WTC11 (cell line): ENCODE measurements at regions not wholly inside any gene's neighbourhood (a gene's known extent, or its start where the extent isn't known, plus 50 kb on each side); places are given as distances from the start of the nearest gene placed in this dataset.

ENCODE experiments used
- ATAC-seq: fragments of 200-7000 bp; cut with Tn5 transposase; 2 replicates; pipeline ENCODE4 v1.10.0; 2021; ENCODE audit warnings: mild to moderate bottlenecking, moderate library complexity
- CTCF ChIA-PET: fragments of 300-600 bp; sonication (Branson Sonifier 250); formaldehyde crosslinking; loops from one replicate; lab custom pipeline; 2021; ENCODE audit warnings: antibody characterized with exemption; lab: Charles Lee
- POLR2A ChIA-PET: fragments of 350-600 bp; sonication (Branson Sonifier 250); formaldehyde crosslinking; loops from one replicate; lab custom pipeline; 2021; ENCODE audit warnings: antibody characterized with exemption; lab: Charles Lee
- DNase-seq: peaks from one replicate; pipeline ENCODE4 v3.0.0; 2021; ENCODE audit warnings: low spot score
- H3K27ac Mint-ChIP-seq: 2 replicates; pipeline ENCODE4 v1.8.0; 2021; ENCODE audit warnings: mixed read lengths
- H3K27me3 Mint-ChIP-seq: 2 replicates; pipeline ENCODE4 v1.8.0; 2021; ENCODE audit warnings: low read depth, mild to moderate bottlenecking, moderate library complexity, mixed read lengths
- H3K36me3 Mint-ChIP-seq: 2 replicates; pipeline ENCODE4 v1.8.0; 2021; ENCODE audit warnings: mixed read lengths
- H3K4me1 Mint-ChIP-seq: 2 replicates; pipeline ENCODE4 v1.8.0; 2022; ENCODE audit warnings: mixed read lengths
- H3K4me3 Mint-ChIP-seq: 2 replicates; pipeline ENCODE4 v1.8.0; 2021; ENCODE audit warnings: mild to moderate bottlenecking, moderate library complexity, mixed read lengths
- H3K9me3 Mint-ChIP-seq: 2 replicates; pipeline ENCODE4 v1.8.0; 2021; ENCODE audit warnings: mixed read lengths
- CTCF ChIP-seq: fragments of 200-600 bp; IDR thresholded peaks from 2 replicates; pipeline ENCODE4 v1.8.0; 2022; ENCODE audit warnings: antibody characterized with exemption
- E2F4 ChIP-seq: sonication (generic); formaldehyde crosslinking; IDR thresholded peaks from 2 replicates; pipeline ENCODE4 v1.8.1; 2022; ENCODE audit warnings: low read depth, mild to moderate bottlenecking, moderate library complexity, missing genetic modification reagents, borderline replicate concordance
- EMX1 ChIP-seq: fragments of 250-450 bp; sonication (Bioruptor Pico); IDR thresholded peaks from 2 replicates; pipeline ENCODE4 v1.8.0; 2021; ENCODE audit warnings: mild to moderate bottlenecking
- FOXK1 ChIP-seq: sonication (generic); formaldehyde crosslinking; IDR thresholded peaks from 2 replicates; pipeline ENCODE4 v1.8.0; 2022; ENCODE audit warnings: mild to moderate bottlenecking, moderate library complexity, missing genetic modification reagents
- GABPB1 ChIP-seq: sonication (generic); formaldehyde crosslinking; IDR thresholded peaks from 2 replicates; pipeline ENCODE4 v1.8.1; 2023; ENCODE audit warnings: mild to moderate bottlenecking, missing genetic modification reagents
- JAZF1 ChIP-seq: fragments of 250-450 bp; sonication (Bioruptor Pico); IDR thresholded peaks from 2 replicates; pipeline ENCODE4 v1.9.0; 2021; ENCODE audit warnings: moderate library complexity, mild to moderate bottlenecking, inconsistent platforms
- OVOL2 ChIP-seq: fragments of 250-450 bp; sonication (Bioruptor Pico); IDR thresholded peaks from 2 replicates; pipeline ENCODE4 v1.9.0; 2021; ENCODE audit warnings: mild to moderate bottlenecking, borderline replicate concordance
- TP53 ChIP-seq: sonication (generic); formaldehyde crosslinking; IDR thresholded peaks from 2 replicates; pipeline ENCODE4 v1.8.1; 2023; ENCODE audit warnings: mild to moderate bottlenecking, missing genetic modification reagents
- ZNF317 ChIP-seq: sonication (generic); formaldehyde crosslinking; IDR thresholded peaks from 2 replicates; pipeline ENCODE4 v1.8.1; 2023; ENCODE audit warnings: low read depth, mild to moderate bottlenecking, moderate library complexity, missing genetic modification reagents, borderline replicate concordance
- ZNF423 ChIP-seq: fragments of 250-450 bp; sonication (Bioruptor Pico); IDR thresholded peaks from 2 replicates; pipeline ENCODE4 v2.1.2; 2022; ENCODE audit warnings: mild to moderate bottlenecking, moderate library complexity
- ZNF512 ChIP-seq: sonication (generic); formaldehyde crosslinking; IDR thresholded peaks from 2 replicates; pipeline ENCODE4 v1.8.1; 2022; ENCODE audit warnings: missing genetic modification reagents, borderline replicate concordance
- ZNF671 ChIP-seq: fragments of 250-450 bp; sonication (Bioruptor Pico); IDR thresholded peaks from 2 replicates; pipeline ENCODE4 v1.8.0; 2021; ENCODE audit warnings: mild to moderate bottlenecking
- TF ChIP-seq, protein P1 (sequence below): sonication (generic); formaldehyde crosslinking; IDR thresholded peaks from 2 replicates; pipeline ENCODE4 v1.8.0; 2023; ENCODE audit warnings: missing genetic modification reagents, mild to moderate bottlenecking, borderline replicate concordance
- TF ChIP-seq, protein P2 (sequence below): sonication (generic); formaldehyde crosslinking; IDR thresholded peaks from 2 replicates; pipeline ENCODE4 v1.8.0; 2023; ENCODE audit warnings: missing genetic modification reagents
- TF ChIP-seq, protein P3 (sequence below): sonication (generic); formaldehyde crosslinking; IDR thresholded peaks from 2 replicates; pipeline ENCODE4 v1.8.1; 2022; ENCODE audit warnings: mild to moderate bottlenecking, moderate library complexity, missing genetic modification reagents

DNA sequence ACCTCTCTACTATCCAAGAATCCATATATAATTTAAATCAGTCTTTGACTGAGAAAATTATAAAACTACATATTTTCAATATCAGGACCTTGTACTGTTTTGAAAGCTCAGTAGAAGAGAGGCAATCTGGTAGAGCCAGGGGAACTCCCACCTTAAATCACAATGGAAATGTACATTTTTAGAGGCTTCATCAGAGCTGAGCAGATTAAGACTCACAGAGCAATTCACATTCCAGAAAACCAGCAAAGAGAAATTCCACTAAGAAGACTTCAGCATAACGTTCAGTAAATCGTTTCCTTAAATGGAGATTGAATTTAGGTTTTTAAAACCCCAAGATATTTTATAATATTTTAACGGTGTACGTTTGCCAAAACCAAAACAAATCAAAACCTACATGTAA, 227.8 kb upstream of the TRPM3 start (continued):
- TF ChIP-seq, protein P1, sequence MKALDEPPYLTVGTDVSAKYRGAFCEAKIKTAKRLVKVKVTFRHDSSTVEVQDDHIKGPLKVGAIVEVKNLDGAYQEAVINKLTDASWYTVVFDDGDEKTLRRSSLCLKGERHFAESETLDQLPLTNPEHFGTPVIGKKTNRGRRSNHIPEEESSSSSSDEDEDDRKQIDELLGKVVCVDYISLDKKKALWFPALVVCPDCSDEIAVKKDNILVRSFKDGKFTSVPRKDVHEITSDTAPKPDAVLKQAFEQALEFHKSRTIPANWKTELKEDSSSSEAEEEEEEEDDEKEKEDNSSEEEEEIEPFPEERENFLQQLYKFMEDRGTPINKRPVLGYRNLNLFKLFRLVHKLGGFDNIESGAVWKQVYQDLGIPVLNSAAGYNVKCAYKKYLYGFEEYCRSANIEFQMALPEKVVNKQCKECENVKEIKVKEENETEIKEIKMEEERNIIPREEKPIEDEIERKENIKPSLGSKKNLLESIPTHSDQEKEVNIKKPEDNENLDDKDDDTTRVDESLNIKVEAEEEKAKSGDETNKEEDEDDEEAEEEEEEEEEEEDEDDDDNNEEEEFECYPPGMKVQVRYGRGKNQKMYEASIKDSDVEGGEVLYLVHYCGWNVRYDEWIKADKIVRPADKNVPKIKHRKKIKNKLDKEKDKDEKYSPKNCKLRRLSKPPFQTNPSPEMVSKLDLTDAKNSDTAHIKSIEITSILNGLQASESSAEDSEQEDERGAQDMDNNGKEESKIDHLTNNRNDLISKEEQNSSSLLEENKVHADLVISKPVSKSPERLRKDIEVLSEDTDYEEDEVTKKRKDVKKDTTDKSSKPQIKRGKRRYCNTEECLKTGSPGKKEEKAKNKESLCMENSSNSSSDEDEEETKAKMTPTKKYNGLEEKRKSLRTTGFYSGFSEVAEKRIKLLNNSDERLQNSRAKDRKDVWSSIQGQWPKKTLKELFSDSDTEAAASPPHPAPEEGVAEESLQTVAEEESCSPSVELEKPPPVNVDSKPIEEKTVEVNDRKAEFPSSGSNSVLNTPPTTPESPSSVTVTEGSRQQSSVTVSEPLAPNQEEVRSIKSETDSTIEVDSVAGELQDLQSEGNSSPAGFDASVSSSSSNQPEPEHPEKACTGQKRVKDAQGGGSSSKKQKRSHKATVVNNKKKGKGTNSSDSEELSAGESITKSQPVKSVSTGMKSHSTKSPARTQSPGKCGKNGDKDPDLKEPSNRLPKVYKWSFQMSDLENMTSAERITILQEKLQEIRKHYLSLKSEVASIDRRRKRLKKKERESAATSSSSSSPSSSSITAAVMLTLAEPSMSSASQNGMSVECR (CRISPR knock-in tag) = no peak
- TF ChIP-seq JAZF1 (CRISPR knock-in tag) = no peak
- no peak for TF ChIP-seq TP53 (CRISPR knock-in tag)
- TF ChIP-seq, protein P2, sequence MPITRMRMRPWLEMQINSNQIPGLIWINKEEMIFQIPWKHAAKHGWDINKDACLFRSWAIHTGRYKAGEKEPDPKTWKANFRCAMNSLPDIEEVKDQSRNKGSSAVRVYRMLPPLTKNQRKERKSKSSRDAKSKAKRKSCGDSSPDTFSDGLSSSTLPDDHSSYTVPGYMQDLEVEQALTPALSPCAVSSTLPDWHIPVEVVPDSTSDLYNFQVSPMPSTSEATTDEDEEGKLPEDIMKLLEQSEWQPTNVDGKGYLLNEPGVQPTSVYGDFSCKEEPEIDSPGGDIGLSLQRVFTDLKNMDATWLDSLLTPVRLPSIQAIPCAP (CRISPR knock-in tag) = no peak
- TF ChIP-seq ZNF317 (CRISPR knock-in tag) = no peak
- no peak for TF ChIP-seq ZNF512 (CRISPR knock-in tag)
- TF ChIP-seq, protein P3, sequence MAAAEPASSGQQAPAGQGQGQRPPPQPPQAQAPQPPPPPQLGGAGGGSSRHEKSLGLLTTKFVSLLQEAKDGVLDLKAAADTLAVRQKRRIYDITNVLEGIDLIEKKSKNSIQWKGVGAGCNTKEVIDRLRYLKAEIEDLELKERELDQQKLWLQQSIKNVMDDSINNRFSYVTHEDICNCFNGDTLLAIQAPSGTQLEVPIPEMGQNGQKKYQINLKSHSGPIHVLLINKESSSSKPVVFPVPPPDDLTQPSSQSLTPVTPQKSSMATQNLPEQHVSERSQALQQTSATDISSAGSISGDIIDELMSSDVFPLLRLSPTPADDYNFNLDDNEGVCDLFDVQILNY = no peak
- no peak for TF ChIP-seq CTCF
- no peak for TF ChIP-seq GABPB1 (CRISPR knock-in tag)

DNA sequence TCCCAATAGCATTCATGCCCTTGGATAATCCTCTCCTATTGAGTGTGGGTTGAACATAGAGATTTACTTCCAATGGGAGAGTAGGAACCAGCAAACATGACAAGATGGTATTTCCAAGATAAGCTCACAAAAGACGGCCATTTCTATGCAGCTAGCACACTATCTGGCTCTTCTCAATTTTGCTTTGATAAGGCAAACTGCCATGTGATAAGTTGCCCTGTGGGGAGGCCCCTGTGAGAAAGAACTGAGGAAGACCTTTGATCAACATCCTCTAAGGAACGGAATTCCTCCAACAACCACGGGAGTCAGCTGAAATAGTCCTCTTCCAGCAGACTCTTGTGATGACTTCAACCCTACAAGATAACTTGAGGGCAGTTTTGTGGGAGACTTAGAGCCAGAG, 211.9 kb upstream of the TRPM3 start:
- TF ChIP-seq ZNF423 (CRISPR knock-in tag) (no peak), EMX1 (CRISPR knock-in tag) (no peak), OVOL2 (no peak), ZNF671 (CRISPR knock-in tag) (no peak), E2F4 (CRISPR knock-in tag) (no peak), FOXK1 (CRISPR knock-in tag) (no peak)
- no peak overlapping the region for H3K27ac Mint-ChIP-seq
- peaks cover 9% of the 10 kb centered on the region for H3K36me3 Mint-ChIP-seq
- peaks cover 16% of the 10 kb centered on the region for H3K9me3 Mint-ChIP-seq
- peaks cover 13% of the 10 kb centered on the region for H3K4me1 Mint-ChIP-seq
- ChIA-PET POLR2A (no interaction called here), CTCF (interaction anchor here (1.2 kb wide), 2 partner anchors 23 to 28 kb away, joined by 3 read pairs; no protein-coding TSS in a partner anchor)
- ATAC-seq (no peak), DNase-seq (no peak)
- no peak overlapping the region for H3K4me3 Mint-ChIP-seq
- H3K27me3 Mint-ChIP-seq = no peaks in the 10 kb centered on the region
